ENCODE measurements at regions not wholly inside any gene's neighbourhood (a gene's known extent, or its start where the extent isn't known, plus 50 kb on each side); places are given as distances from the start of the nearest gene placed in this dataset.

- no peak for DNase-seq
These were observed 371.6 kb upstream of the SLC8A1 start for GRCh38 chr2:40823478-40823877.

DNA sequence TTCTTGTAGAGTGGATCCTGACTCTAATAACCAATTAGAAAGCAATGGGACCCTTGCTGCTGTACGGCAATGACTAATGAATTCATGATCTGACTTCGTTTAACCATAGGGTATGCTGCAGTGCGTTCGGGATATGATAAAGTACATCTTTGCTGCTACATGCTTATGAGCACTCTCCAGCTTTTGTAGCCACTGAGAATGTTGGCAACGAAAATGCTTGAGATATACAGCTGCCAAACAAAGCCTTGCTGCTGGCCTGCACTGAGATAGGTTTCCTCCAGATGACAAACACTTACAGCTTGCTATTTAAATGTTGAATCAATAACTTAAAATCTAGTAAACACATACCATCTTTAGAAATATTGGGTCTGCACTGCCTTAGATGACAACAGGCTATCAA, 372.4 kb upstream of the SLC8A1 start:
- no peak for DNase-seq

GRCh38 chr2:40827392-40827791, 375.5 kb upstream of the SLC8A1 start:
- DNase-seq = no peak

DNA sequence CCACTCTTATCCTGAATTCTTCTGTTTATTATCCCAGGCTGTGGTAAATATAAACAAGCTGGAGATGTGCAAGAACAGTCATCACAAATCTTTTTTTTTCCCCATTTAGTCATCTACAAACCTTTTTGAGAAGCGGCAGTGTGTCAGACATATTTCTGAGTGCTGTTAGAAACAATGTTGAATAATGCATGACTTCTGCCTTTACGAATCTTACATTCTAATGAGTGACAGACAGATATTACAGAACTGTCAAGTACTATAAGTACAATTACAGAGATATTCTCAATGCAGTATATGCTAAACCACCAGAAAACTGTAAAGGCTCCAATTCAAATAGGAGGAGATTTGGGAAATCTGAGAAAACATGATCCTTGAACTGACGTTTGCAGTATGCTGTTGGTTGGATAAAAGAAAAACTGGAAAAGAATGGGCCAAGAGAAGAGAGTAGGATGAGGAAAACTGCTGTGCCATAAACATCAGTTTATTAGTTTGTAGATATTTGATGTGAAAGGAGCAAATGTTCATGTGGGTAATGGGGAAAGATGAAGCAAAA, 379.5 kb upstream of the SLC8A1 start:
- no peak for DNase-seq

DNA sequence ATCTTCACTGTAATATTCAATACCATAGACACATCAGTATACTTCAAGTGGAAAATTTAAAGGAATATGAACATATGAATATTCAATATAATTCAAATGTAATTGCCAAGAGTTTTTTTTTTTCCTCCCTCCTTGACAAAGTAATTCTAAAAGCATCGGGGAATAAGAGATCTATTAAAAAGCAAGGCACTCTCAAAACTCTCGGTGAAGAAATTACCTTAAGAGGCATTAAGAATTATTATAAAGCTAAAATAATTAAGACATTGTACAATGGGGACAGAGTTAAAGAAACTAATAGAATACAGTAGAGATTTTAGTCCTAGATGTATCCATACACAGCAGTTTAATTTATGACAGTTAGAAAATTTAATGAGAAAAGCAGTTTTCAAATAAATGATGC, 390.0 kb upstream of the SLC8A1 start:
- no peak for DNase-seq

GRCh38 chr2:40844353-40845277, 392.7 kb upstream of the SLC8A1 start:
- no peak for DNase-seq

DNA sequence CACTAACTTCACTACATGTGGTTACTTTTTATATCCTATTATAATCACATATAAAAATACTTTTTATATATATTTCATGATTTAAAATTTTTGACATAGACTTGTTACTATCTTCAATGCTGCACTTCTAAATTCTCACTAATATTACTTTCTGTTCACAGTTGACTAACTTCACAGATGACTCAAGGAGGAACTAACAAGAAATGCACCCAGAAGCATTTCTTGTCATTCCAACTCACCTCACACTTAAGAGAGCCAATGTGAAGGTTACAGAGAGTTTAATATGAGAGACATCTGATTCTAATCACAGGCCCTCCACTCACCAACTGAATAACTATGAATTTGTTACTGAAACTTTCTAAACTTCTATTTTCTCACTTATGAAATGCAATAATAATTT, 399.8 kb upstream of the SLC8A1 start:
- DNase-seq = no peak

DNA sequence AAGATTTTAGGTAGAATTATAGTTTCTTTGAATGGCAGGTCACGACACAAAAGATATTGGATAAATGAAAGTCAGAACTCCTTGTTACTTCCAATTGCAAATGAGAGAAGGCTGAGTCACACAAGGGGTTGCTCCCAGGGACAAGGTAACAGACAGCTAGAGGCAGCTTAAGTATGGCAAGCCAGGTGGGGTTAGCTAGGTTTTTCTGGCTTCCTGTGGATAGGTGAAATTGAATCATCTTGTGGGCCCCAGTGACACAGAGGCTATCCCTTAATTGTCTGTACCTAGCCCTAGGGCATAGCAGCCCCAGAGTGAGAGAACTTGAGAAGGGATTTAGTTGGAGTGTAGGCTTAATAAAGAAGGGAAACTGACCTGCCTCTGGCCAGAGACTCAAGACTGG, 407.7 kb upstream of the SLC8A1 start:
- DNase-seq = no peak

DNA sequence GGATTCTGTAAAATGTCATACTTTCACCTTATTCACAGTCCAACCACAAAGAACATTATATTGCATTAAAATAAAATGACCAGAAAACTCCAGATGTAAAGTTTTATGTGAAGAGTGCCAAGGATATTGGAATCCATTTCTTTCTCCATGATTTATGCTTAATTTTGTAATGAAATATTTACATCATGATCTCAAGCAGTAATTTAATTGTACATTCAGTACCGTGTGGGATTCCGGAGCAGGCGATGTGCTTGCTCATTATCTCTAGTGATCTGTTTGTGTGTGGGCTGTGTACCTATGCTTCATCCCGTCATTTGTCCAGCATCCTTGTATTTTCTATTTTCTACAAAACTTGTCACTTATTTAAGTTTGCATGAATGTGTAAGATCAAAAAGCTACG, 415.9 kb upstream of the SLC8A1 start:
- no peak for DNase-seq

DNA sequence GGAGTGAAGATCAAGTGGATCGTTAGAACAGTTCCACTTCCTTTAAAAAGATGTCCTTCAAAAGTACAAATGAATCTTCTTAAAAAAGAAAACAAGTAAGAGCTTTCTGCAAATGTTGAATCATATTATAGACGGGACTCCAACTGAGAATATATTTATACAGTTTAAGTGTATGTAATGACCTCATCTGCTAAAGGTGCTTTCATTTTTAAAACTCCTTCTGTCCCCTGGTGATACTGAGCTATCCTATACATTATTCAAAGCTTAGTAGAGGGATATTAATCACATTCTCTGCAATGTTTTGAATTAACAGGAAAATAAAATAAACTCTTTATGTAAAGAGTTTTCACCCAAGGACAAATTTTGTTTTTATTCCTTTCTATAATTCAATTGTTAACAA, 420.7 kb upstream of the SLC8A1 start:
- no peak for DNase-seq

DNA sequence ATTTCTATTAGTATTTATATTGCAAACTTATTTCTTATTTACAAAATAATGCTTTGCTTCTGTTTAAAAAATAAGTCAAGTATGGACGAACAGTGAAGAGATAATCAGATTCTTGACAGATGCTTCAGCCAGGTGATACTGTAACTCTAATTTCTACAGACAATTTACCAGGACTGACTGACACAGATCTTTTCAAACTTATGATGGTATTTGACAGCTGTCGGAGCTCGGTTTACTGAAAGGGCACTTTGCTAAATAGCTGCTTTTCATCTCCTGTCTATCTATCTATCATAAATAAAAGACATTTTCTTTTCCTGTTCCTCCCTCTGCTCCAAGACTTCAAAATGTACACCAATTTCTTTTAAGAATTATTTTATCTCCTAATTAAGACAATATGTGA, 422.5 kb upstream of the SLC8A1 start:
- DNase-seq = no peak

DNA sequence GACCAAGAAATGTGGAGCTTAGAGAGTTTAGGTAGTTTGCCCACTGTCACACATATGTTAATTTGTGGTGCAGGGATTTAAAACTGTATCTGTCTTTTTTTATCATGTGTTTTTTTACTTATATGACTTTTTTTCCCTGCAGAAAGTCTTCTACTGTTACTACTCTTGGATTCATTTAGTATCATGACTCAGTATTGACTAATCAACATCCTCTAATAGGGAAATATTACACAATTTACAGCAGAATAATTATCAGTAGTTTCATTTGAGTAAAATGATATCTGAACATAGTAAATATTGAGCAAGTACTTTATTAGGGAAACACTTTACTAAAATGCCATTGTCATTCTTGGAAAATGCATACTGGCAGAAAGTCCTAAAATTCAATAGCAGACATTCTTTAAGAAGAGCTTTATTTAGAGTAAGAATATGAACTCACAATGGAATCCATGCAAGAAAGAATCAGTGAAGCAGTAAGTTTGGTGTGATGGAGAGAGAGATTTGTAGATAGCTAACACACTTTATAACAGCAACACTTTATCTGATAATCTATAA, 425.9 kb upstream of the SLC8A1 start:
- no peak for DNase-seq

DNA sequence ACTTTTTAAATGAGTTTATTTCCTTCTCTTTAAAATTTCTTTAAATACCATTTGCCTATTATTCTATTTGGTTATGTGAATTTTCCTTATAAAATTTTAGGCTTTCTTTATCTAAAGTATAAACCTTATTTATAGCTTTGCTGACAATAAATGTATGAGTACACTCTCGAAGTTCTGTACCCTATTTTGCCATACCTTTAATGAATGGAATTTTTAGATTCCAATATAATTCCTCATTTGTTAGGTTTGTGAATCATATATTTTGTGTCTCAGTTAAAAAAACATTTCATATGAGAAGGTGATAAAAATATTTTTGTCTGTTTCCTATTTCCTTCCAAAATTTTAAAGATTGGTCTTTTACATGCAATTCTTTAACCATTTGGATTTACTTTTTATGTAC, 427.4 kb upstream of the SLC8A1 start:
- DNase-seq = no peak

DNA sequence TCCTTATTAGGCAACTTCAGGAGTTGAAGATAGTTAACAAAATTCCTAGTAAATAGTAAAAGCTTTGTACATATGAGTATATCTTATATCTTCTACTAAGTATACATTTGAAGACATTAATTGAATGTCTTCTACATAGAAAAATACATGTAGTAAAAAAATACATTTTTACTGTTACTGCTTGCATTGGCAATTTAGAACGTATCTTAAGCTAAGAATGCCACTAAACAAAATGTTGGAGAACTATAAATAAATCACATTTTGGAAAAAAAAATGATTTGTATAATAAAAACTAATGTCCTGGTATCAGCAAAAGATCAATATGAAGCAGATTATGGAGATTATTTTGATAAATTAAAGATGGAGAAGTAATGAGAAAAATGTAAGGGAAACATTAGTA, 434.2 kb upstream of the SLC8A1 start:
- no peak for DNase-seq

- no peak for DNase-seq
These were observed 434.8 kb upstream of the SLC8A1 start for GRCh38 chr2:40886655-40887054.

GRCh38 chr2:40896358-40896757, 444.5 kb upstream of the SLC8A1 start:
- no peak for DNase-seq

DNA sequence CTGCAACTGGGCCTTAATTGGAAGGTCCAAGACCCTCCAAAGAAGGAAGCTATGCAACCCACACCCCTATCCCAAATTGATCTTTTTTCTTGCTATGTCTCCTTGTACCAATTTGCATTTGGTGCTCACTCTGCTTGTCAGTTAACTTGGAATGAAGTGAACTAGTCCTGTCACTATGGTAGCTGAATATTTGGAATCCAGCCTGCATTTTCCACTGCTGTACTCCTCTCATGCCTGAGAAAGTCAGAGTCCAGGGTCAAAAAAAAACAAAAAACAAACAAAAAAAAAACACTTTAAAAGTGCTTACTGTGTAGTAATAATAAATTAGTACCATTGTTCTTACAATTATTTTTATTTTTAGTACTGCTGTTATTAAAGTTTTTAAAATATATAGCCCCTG, 462.8 kb upstream of the SLC8A1 start:
- DNase-seq = no peak

- DNase-seq = no peak
These were observed 463.8 kb upstream of the SLC8A1 start for GRCh38 chr2:40915651-40916050.

GRCh38 chr2:40935349-40935748, 483.5 kb upstream of the SLC8A1 start:
- DNase-seq = no peak

- no peak for DNase-seq
These were observed 485.4 kb upstream of the SLC8A1 start for GRCh38 chr2:40937284-40937683.

DNA sequence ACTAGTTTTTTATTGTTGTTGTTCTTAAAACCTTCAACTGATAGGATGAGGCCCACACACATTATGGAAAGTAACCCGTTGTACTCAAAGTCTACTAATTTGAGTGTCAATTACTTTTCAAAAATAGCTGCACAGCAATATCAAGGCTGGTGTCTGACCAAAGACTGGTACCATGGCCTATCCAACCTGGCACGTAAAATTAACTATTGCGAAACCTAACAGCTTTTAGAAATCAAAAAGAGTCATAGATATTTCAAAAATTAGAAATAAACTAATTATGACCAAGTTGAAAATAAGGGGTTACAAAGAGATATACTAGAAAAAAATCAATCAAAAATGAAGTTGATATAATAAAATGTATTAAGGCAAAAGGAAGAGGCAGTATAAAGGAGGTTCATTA, 501.5 kb upstream of the SLC8A1 start:
- DNase-seq = no peak

- no peak for DNase-seq
These were observed 503.2 kb upstream of the SLC8A1 start for GRCh38 chr2:40955042-40955441.

- no peak for DNase-seq
These were observed 503.7 kb upstream of the SLC8A1 start for GRCh38 chr2:40955635-40956034.

GRCh38 chr2:40957508-40957907, 505.6 kb upstream of the SLC8A1 start:
- DNase-seq = peak; percentile 50

DNA sequence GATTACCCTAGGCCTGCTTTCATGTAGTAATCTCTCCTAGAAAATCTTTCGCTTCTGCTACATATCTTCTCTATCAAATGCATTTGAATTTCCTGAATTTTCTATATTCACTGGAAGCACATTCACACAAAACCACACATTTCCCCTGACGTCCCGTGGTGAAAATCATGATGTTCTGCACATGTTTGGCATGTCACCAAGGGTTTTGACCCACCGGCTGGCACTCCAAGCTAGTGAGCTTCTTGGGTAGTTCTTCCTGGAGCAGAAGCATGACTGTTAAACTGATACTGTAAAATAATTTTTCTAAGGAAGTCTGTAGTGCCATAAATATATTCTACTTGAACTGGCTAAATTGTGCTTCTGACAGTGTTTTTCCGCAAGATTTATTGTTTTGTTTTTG, 510.1 kb upstream of the SLC8A1 start:
- peak; percentile 55 for DNase-seq
